Neural cell (in vitro differentiated cells): ENCODE measurements at regions not wholly inside any gene's neighbourhood (a gene's known extent, or its start where the extent isn't known, plus 50 kb on each side); places are given as distances from the start of the nearest gene placed in this dataset.

Experiments
- EP300 ChIP-seq: fragments of 450-650 bp; conservative IDR thresholded peaks from 2 replicates; pipeline ENCODE4 v1.6.1; 2014; ENCODE audit warnings: antibody characterized with exemption, mild to moderate bottlenecking, moderate library complexity; ENCODE audit not compliant: poor library complexity, severe bottlenecking
- EZH2 ChIP-seq: fragments of 200-600, 300-800 bp; shearing (Covaris generic), sonication (generic); IDR thresholded peaks from 2 replicates; pipeline ENCODE4 v1.6.1; 2014; ENCODE audit warnings: antibody characterized with exemption, low read length, borderline replicate concordance, mild to moderate bottlenecking; ENCODE audit not compliant: insufficient read depth, poor library complexity, severe bottlenecking
- MXI1 ChIP-seq: fragments of 450-650 bp; conservative IDR thresholded peaks from 2 replicates; pipeline ENCODE4 v1.6.1; 2014; ENCODE audit warnings: antibody characterized with exemption, mild to moderate bottlenecking; ENCODE audit not compliant: poor library complexity, severe bottlenecking
- POLR2AphosphoS5 ChIP-seq: IDR thresholded peaks from 2 replicates; pipeline ENCODE4 v1.6.1; 2012
- RAD21 ChIP-seq: fragments of 450-650 bp; conservative IDR thresholded peaks from 2 replicates; pipeline ENCODE4 v1.6.1; 2014; ENCODE audit warnings: antibody characterized with exemption, mild to moderate bottlenecking, moderate library complexity
- REST ChIP-seq: IDR thresholded peaks from 2 replicates; pipeline ENCODE4 v1.6.1; 2012; ENCODE audit warnings: borderline replicate concordance
- TAF1 ChIP-seq: IDR thresholded peaks from 2 replicates; pipeline ENCODE4 v1.6.1; 2012; ENCODE audit warnings: low read depth
- TF ChIP-seq, protein P1 (sequence below): fragments of 450-650 bp; IDR thresholded peaks from 2 replicates; pipeline ENCODE4 v1.5.1; 2014; ENCODE audit warnings: antibody characterized with exemption, mild to moderate bottlenecking, moderate library complexity; ENCODE audit not compliant: poor library complexity, severe bottlenecking

GRCh38 chr4:125505621-125506020, 190.9 kb downstream of the FAT4 start:
- TF ChIP-seq, protein P1, sequence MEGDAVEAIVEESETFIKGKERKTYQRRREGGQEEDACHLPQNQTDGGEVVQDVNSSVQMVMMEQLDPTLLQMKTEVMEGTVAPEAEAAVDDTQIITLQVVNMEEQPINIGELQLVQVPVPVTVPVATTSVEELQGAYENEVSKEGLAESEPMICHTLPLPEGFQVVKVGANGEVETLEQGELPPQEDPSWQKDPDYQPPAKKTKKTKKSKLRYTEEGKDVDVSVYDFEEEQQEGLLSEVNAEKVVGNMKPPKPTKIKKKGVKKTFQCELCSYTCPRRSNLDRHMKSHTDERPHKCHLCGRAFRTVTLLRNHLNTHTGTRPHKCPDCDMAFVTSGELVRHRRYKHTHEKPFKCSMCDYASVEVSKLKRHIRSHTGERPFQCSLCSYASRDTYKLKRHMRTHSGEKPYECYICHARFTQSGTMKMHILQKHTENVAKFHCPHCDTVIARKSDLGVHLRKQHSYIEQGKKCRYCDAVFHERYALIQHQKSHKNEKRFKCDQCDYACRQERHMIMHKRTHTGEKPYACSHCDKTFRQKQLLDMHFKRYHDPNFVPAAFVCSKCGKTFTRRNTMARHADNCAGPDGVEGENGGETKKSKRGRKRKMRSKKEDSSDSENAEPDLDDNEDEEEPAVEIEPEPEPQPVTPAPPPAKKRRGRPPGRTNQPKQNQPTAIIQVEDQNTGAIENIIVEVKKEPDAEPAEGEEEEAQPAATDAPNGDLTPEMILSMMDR: no peak
- TF ChIP-seq EZH2 (no peak), TAF1 (no peak), RAD21 (no peak), REST (no peak), POLR2AphosphoS5 (no peak), MXI1 (no peak), EP300 (no peak)
